Heart right ventricle (tissue), 16 donors: ENCODE measurements at regions not wholly inside any gene's neighbourhood (a gene's known extent, or its start where the extent isn't known, plus 50 kb on each side); places are given as distances from the start of the nearest gene placed in this dataset.
"Not testable (repeated sequence)": the region's sequence is repeated elsewhere in the genome, so short reads cannot be mapped to it uniquely, and the experiment has no call there.

Source experiments
- ATAC-seq, 8 donors: fragments of 200-7000 bp; cut with Tn5 transposase; one replicate each; pipeline ENCODE4 v1.9.1; 2020; ENCODE audit warnings: mild to moderate bottlenecking in 8 of 8, moderate library complexity in 8 of 8, moderate number of reproducible peaks in 1 of 8
- DNase-seq, 2 donors: peaks; one replicate each; pipeline ENCODE4 v3.0.0-alpha.2; 2020
- H3K27ac ChIP-seq, 10 donors: fragments of 200-600 bp; sonication (generic) in 2 of 10; one replicate each; pipeline versions ENCODE4 v1.5.0 to v1.8.0; 2020 to 2022; ENCODE audit warnings: mild to moderate bottlenecking in 3 of 10
- H3K27me3 ChIP-seq, 7 donors: fragments of 200-600 bp; one replicate each; pipeline ENCODE4 v1.8.0; 2021 to 2022; ENCODE audit warnings: mild to moderate bottlenecking in 2 of 7
- H3K36me3 ChIP-seq, 9 donors: fragments of 200-600 bp; sonication (generic) in 1 of 9; one replicate each; pipeline versions ENCODE4 v1.5.0 to v1.8.0; 2020 to 2022; ENCODE audit warnings: mild to moderate bottlenecking in 2 of 9
- H3K4me1 ChIP-seq, 9 donors: fragments of 200-600 bp; sonication (generic) in 1 of 9; one replicate each; pipeline versions ENCODE4 v1.5.0 to v1.8.0; 2020 to 2022; ENCODE audit warnings: mild to moderate bottlenecking in 4 of 9
- H3K4me3 ChIP-seq, 10 donors: fragments of 200-600 bp; sonication (generic) in 2 of 10; one replicate each; pipeline versions ENCODE4 v1.5.0 to v1.8.0; 2020 to 2022; ENCODE audit warnings: mild to moderate bottlenecking in 7 of 10, moderate library complexity in 2 of 10
- H3K9me3 ChIP-seq, 11 donors: fragments of 200-600 bp in 10 of 11; sonication (generic) in 2 of 11; one replicate each; pipeline versions ENCODE4 v1.5.0 to v1.8.0; 2013 to 2022; ENCODE audit warnings: mild to moderate bottlenecking in 2 of 11, control low read depth in 1 of 11, moderate library complexity in 1 of 11
- WGBS, 2 donors: extraction: QIAGEN DNeasy Blood & Tissue Kit; methylation state at CpG; one replicate each; pipeline ENCODE4 v1.1.7; 2013; ENCODE audit warnings: inconsistent platforms in 1 of 2; 5-methylcytosine and 5-hydroxymethylcytosine counted together
- intact Hi-C, 10 donors: fragments of 100-400 bp; cut with DNase I; formaldehyde crosslinking; loops; one replicate each; pipeline versions ENCODE4 v1.11.1 to v1.14.2; 2022
- TF ChIP-seq, protein P1 (sequence below), 9 donors: fragments of 200-600 bp; sonication (generic) in 2 of 9; IDR thresholded peaks; one replicate each; pipeline versions ENCODE4 v1.5.0 to v1.8.0; 2021 to 2022; ENCODE audit warnings: antibody characterized with exemption in 9 of 9, mild to moderate bottlenecking in 5 of 9, moderate library complexity in 1 of 9
- donor health status: Arrhythmogenic right ventricular cardiomyopathy.
- donor health status: ischemic (EF 13 %, LVEDD 7.1; RV severe dilation, severe dysfunction).
- donor health status: healthy with polysubstance abuse.
- donor health status: DM: no; HTN: yes; CAD: no.
- donor health status: DM: no; HTN: no; CAD: no.
- donor health status: ischemic (EF 25% LVEDD 6.9; RV normal size, moderate dysfunction).
- donor health status: ischemic (EF 25% LVEDD 5.7; RV mildly dilated, moderate dysfunction).
- donor health status: healthy.
- donor health status: DM: yes; HTN: yes; CAD: no.
- donor health status: Ischemic cardiomyopathy.
- donor health status: ischemic (EF 35%, LVEDD 5.7; RV mildly dilated, moderate dysfunction).
- donor health status: nonischemic (EF 11% LVEDD 7.7; RV severe dilation, severe dysfunction).
- donor health status: DM: yes; HTN: yes; CAD: no.
- donor health status: PGD.
- donor health status: ischemic (EF 29% LVEDD 5.4; RV normal size, mild dysfunction).
- donor health status: nonischemic (EF 23%, LVEDD 6.1; RV moderate dilation, normal function).

DNA sequence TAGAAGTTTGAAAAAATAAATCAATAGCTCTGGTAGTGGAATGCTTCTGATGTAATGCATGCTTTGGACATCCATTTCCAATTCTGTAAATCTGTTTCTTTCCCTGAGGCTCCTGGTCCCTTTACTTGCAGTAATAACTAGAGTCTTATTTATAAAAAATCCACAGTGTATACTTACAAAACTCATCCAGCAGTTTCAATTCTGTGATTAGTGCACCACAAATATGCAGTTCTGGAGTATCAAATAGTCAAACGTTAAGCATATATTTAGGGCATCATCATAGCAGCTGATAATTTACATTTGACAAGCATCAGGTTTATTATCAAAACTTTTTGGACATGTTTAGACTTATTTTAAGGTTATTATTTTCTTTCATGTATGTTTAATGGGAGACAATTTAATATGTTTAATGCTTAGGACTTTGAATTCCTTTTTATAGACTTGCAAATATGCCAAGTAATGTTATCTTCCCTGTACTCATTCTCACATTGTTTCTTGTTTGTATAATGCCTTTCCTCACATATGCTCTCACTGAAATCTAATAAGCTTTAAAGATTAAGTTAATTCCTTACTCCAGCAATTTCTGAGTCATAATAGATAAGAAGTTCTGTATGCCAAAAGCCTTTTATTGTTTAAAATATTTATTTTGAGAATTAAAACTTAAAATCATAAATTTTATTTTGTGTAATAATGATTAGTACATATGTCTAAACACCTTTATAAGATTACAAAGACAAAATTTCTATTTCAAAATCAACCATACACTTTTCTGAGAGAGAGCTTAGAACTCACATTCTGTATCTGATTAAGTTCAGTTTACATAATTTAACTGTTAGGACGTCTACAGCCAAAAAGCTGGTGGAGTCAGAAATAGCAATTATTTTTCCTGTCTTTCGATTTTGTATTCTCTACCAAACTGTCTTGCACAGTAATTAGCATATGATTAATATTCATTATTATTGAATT, 341.5 kb upstream of the TMEFF2 start:
- Histone ChIP-seq H3K9me3 (no peaks in the 10 kb centered on the region), H3K4me3 (no peak overlapping the region), H3K27ac (no peak overlapping the region), H3K4me1 (no peaks in the 10 kb centered on the region), H3K36me3 (no peaks in the 10 kb centered on the region), H3K27me3 (no peaks in the 10 kb centered on the region)
- no peak for ATAC-seq
- intact Hi-C loops = no loop called here
- TF ChIP-seq, protein P1, sequence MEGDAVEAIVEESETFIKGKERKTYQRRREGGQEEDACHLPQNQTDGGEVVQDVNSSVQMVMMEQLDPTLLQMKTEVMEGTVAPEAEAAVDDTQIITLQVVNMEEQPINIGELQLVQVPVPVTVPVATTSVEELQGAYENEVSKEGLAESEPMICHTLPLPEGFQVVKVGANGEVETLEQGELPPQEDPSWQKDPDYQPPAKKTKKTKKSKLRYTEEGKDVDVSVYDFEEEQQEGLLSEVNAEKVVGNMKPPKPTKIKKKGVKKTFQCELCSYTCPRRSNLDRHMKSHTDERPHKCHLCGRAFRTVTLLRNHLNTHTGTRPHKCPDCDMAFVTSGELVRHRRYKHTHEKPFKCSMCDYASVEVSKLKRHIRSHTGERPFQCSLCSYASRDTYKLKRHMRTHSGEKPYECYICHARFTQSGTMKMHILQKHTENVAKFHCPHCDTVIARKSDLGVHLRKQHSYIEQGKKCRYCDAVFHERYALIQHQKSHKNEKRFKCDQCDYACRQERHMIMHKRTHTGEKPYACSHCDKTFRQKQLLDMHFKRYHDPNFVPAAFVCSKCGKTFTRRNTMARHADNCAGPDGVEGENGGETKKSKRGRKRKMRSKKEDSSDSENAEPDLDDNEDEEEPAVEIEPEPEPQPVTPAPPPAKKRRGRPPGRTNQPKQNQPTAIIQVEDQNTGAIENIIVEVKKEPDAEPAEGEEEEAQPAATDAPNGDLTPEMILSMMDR (IDR thresholded peaks at IDR 0.05) = no peak
- no peak for DNase-seq
- 49 to 58% methylated on average over 3 of the region's 3 CpGs for WGBS, 2 donors

- H3K36me3 ChIP-seq = no peaks in the 10 kb centered on the region
- ATAC-seq (no peak), DNase-seq (no peak)
- no peaks in the 10 kb centered on the region for H3K27me3 ChIP-seq
- H3K27ac ChIP-seq = no peak overlapping the region
- no peaks in the 10 kb centered on the region for H3K4me1 ChIP-seq
- intact Hi-C loops = no loop called here
- TF ChIP-seq, protein P1 (IDR thresholded peaks at IDR 0.05) = no peak
- H3K9me3 ChIP-seq = peaks cover 0 to 10% (median 0%) of the 10 kb centered on the region in 11 donors
- 90 to 94% methylated on average over 3 of the region's 3 CpGs for WGBS, 2 donors
- H3K4me3 ChIP-seq = no peak overlapping the region
Measured at GRCh38 chr2:192534072-192534471, 339.3 kb upstream of the TMEFF2 start.

DNA sequence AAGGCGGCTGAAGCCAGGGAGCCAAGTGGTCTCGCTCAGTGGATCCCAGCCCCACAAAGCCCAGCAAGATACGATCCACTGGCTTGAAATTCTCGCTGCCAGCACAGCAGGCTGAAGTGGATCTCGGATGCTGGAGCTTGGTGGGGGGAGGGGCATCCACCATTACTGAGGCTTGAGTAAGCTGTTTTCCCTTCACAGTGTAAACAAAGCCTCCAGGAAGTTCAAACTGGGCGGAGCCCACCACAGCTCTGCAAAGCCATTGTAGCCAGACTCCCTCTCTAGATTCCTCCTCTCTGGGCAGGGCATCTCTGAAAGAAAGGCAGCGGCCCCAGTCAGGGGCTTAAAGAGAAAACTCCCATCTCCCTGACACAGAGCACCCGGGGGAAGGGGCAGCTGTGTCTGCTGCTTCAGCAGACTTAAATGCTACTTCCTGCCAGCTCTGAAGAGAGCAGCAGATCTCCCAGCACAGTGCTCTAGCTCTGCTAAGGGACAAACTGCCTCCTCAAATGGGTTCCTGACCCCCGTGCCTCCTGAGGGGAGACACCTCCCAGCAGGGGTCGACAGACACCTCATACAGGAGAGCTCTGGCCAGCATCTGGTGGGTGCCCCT, 330.0 kb upstream of the TMEFF2 start:
- DNase-seq = not testable (repeated sequence)

GRCh38 chr2:192524214-192524613, 329.5 kb upstream of the TMEFF2 start:
- H3K4me1 ChIP-seq, H3K4me3 ChIP-seq, DNase-seq, H3K27me3 ChIP-seq, H3K27ac ChIP-seq, ATAC-seq, H3K36me3 ChIP-seq, intact Hi-C loops: not testable (repeated sequence)
- peaks cover 0 to 25% (median 0%) of the 10 kb centered on the region in 11 donors for H3K9me3 ChIP-seq
- 65 to 80% methylated on average over 3 of the region's 3 CpGs for WGBS, 2 donors

More for the DNA sequence above, 330.0 kb upstream of the TMEFF2 start:
- H3K27ac ChIP-seq, H3K36me3 ChIP-seq, H3K4me1 ChIP-seq, intact Hi-C loops, H3K27me3 ChIP-seq, H3K4me3 ChIP-seq, ATAC-seq: not testable (repeated sequence)
- WGBS, 2 donors = 83 to 85% methylated on average over 10 of the region's 10 CpGs
- peaks cover 0 to 25% (median 0%) of the 10 kb centered on the region in 11 donors for H3K9me3 ChIP-seq

- H3K27ac ChIP-seq = no peak overlapping the region
- DNase-seq = no peak
- no peaks in the 10 kb centered on the region for H3K36me3 ChIP-seq
- no peak overlapping the region for H3K4me3 ChIP-seq
- 83 to 88% methylated on average over 3 of the region's 3 CpGs for WGBS, 2 donors
- no peak for ATAC-seq
- H3K27me3 ChIP-seq = no peaks in the 10 kb centered on the region
- H3K4me1 ChIP-seq = no peaks in the 10 kb centered on the region
- TF ChIP-seq, protein P1 (IDR thresholded peaks at IDR 0.05) = no peak
- intact Hi-C loops = no loop called here
- H3K9me3 ChIP-seq = no peaks in the 10 kb centered on the region
Measured at GRCh38 chr2:192515937-192516336, 321.2 kb upstream of the TMEFF2 start.
